PC-9 (cell line): ENCODE measurements at regions not wholly inside any gene's neighbourhood (a gene's known extent, or its start where the extent isn't known, plus 50 kb on each side); places are given as distances from the start of the nearest gene placed in this dataset.

Experiments used
- BruUV-seq: library from RNA; stranded (reverse); fragments of 400-500 nt; replicated peaks from 2 replicates; lab custom pipeline; 2021; lab: Mats Ljungman, UMichigan
- CTCF ChIA-PET: fragments of 300-600 bp; sonication (Branson Sonifier 250); formaldehyde crosslinking; loops from one replicate; lab custom pipeline; 2022; ENCODE audit warnings: antibody characterized with exemption; lab: Charles Lee
- POLR2A ChIA-PET: fragments of 300-600 bp; sonication (Branson Sonifier 250); formaldehyde crosslinking; loops from one replicate; lab custom pipeline; 2022; ENCODE audit warnings: antibody characterized with exemption; ENCODE audit not compliant: unreplicated experiment; lab: Charles Lee
- DNase-seq, 2 experiments: peaks; one replicate each; pipeline versions ENCODE4 v3.0.0 to v3.0.0-alpha.2; 2015 to 2022; ENCODE audit warnings: mixed read lengths in 1 of 2
- H2AFZ ChIP-seq: fragments of 200-600 bp; sonication (generic); 2 replicates; pipeline ENCODE4 v1.8.1; 2017; ENCODE audit warnings: antibody characterized with exemption
- H3F3A ChIP-seq: fragments of 200-600 bp; sonication (generic); 2 replicates; pipeline ENCODE4 v1.8.1; 2017; ENCODE audit warnings: antibody characterized with exemption, mild to moderate bottlenecking, low read depth; ENCODE audit not compliant: insufficient read depth
- H3K27ac ChIP-seq: fragments of 200-600 bp; sonication (generic); 2 replicates; pipeline ENCODE4 v1.6.1; 2016; ENCODE audit warnings: mixed run types
- H3K27me3 ChIP-seq: fragments of 200-600 bp; sonication (generic); 2 replicates; pipeline ENCODE4 v1.6.1; 2016; ENCODE audit warnings: low read depth, mixed run types; ENCODE audit not compliant: insufficient read depth
- H3K36me3 ChIP-seq: fragments of 200-600 bp; sonication (generic); 2 replicates; pipeline ENCODE4 v1.6.1; 2016; ENCODE audit warnings: low read depth, mixed run types
- H3K4me1 ChIP-seq: fragments of 200-600 bp; sonication (generic); replicated peaks from 2 replicates; pipeline ENCODE4 v1.6.1; 2016; ENCODE audit warnings: mixed run types; ENCODE audit not compliant: insufficient read depth
- H3K4me2 ChIP-seq: fragments of 200-600 bp; sonication (generic); 2 replicates; pipeline ENCODE4 v1.6.1; 2017; ENCODE audit warnings: mixed run types
- H3K4me3 ChIP-seq: fragments of 200-600 bp; sonication (generic); 2 replicates; pipeline ENCODE4 v1.6.1; 2016; ENCODE audit warnings: mixed run types
- H3K79me2 ChIP-seq: fragments of 200-600 bp; sonication (generic); 2 replicates; pipeline ENCODE4 v1.6.1; 2017; ENCODE audit warnings: low read depth, mixed run types
- H3K9me2 ChIP-seq: fragments of 200-600 bp; sonication (generic); 2 replicates; pipeline ENCODE4 v1.8.1; 2017; ENCODE audit warnings: mild to moderate bottlenecking; ENCODE audit not compliant: insufficient read depth
- H3K9me3 ChIP-seq: fragments of 200-600 bp; sonication (generic); 2 replicates; pipeline ENCODE4 v1.8.1; 2016; ENCODE audit warnings: low read depth; ENCODE audit not compliant: insufficient read depth
- H4K20me1 ChIP-seq: fragments of 200-600 bp; sonication (generic); 2 replicates; pipeline ENCODE4 v1.8.1; 2017; ENCODE audit not compliant: insufficient read depth
- CTCF ChIP-seq: fragments of 200-600 bp; sonication (generic); conservative IDR thresholded peaks from 2 replicates; pipeline ENCODE4 v1.6.1; 2017; ENCODE audit warnings: mixed run types, antibody characterized with exemption, mild to moderate bottlenecking, moderate library complexity
- EZH2 ChIP-seq: fragments of 200-600 bp; sonication (generic); IDR thresholded peaks from 2 replicates; pipeline ENCODE4 v1.8.0; 2017; ENCODE audit warnings: antibody characterized with exemption, low read depth
- intact Hi-C: fragments of 100-400 bp; cut with micrococcal nuclease; formaldehyde crosslinking; loops from one replicate; pipeline ENCODE4 v1.10.0; 2022; ENCODE audit not compliant: unreplicated experiment

- POLR2A ChIA-PET = interaction anchor here (0.6 to 1.0 kb wide), 5 partner anchors 17 to 761 kb away, joined by 3 to 5 read pairs (median 3); no protein-coding TSS in a partner anchor
- H3K9me3 ChIP-seq = peaks cover 6% of the 10 kb centered on the region; the same call in 1 of the 2 replicates
- no peaks in the 10 kb centered on the region for H4K20me1 ChIP-seq
- TSS peak; percentile 90 for BruUV-seq
- no peak for DNase-seq
- no peaks in the 10 kb centered on the region for H3K9me2 ChIP-seq
- CTCF ChIA-PET = interaction anchor here (1.3 kb wide), 1 partner anchor 16 kb away, joined by 3 read pairs; no protein-coding TSS in a partner anchor
- H3K27ac ChIP-seq = peak overlapping the region; percentile 89
- H3K79me2 ChIP-seq = no peaks in the 10 kb centered on the region
- intact Hi-C loops = loop anchor here (1.0 kb wide), 5 partner anchors 17 to 219 kb away; no protein-coding TSS in a partner anchor
- H3K4me2 ChIP-seq = peak overlapping the region; percentile 65
- peaks cover 17% of the 10 kb centered on the region; the same call in 1 of the 2 replicates for H3F3A ChIP-seq
- H3K4me3 ChIP-seq = no peak overlapping the region; the same call in 1 of the 2 replicates
- no peak for TF ChIP-seq CTCF
- no peak for TF ChIP-seq EZH2
- no peaks in the 10 kb centered on the region for H3K27me3 ChIP-seq
- H2AFZ ChIP-seq = no peak overlapping the region; the same call in 1 of the 2 replicates
- H3K4me1 ChIP-seq = peaks cover 28% of the 10 kb centered on the region
- H3K36me3 ChIP-seq = no peaks in the 10 kb centered on the region
Observed at GRCh38 chr11:69419662-69420395, 61.6 kb upstream of the LINC01488 start.

GRCh38 chr11:69422645-69423044 lies 58.8 kb upstream of the LINC01488 start:
- POLR2A ChIA-PET = no interaction called here
- H3K36me3 ChIP-seq = no peaks in the 10 kb centered on the region
- H3F3A ChIP-seq = peaks cover 22% of the 10 kb centered on the region; the same call in 1 of the 2 replicates
- H4K20me1 ChIP-seq = no peaks in the 10 kb centered on the region
- H3K4me1 ChIP-seq = peaks cover 36% of the 10 kb centered on the region
- H3K27ac ChIP-seq = no peak overlapping the region
- CTCF ChIA-PET = no interaction called here
- DNase-seq = no peak
- no peaks in the 10 kb centered on the region for H3K27me3 ChIP-seq
- BruUV-seq = no TSS peak
- TF ChIP-seq EZH2 (no peak), CTCF (no peak)
- no peak overlapping the region for H3K4me2 ChIP-seq
- no peak overlapping the region for H2AFZ ChIP-seq
- no peak overlapping the region for H3K4me3 ChIP-seq
- intact Hi-C loops = no loop called here
- peaks cover 6% of the 10 kb centered on the region; the same call in 1 of the 2 replicates for H3K9me3 ChIP-seq
- no peaks in the 10 kb centered on the region for H3K79me2 ChIP-seq
- H3K9me2 ChIP-seq = no peaks in the 10 kb centered on the region

DNA sequence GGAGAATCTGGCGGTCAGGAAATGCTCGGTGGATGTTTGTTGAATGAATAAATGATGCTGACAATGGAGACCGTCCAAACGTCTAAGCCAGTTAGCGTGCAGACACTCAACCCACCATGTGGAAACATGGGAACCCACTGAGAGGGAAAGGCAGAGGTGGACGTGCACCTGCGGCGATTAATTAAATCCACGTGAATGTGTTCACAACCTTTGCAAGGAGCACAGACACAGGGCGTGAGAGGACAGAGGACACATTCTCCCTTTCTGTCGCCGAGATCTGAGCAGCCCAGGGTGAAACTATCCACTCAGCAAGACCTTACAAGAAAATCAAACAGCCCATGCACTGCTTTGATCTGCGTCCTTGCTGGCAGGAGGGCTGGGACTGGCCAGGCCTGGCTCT lies 58.3 kb upstream of the LINC01488 start:
- BruUV-seq = no TSS peak
- no peaks in the 10 kb centered on the region for H3K9me2 ChIP-seq
- H3K4me2 ChIP-seq = no peak overlapping the region
- peaks cover 39% of the 10 kb centered on the region for H3K4me1 ChIP-seq
- no peaks in the 10 kb centered on the region for H3K27me3 ChIP-seq
- intact Hi-C loops = no loop called here
- H3F3A ChIP-seq = peaks cover 24% of the 10 kb centered on the region; the same call in 1 of the 2 replicates
- no peak overlapping the region for H3K4me3 ChIP-seq
- DNase-seq = no peak
- peaks cover 6% of the 10 kb centered on the region; the same call in 1 of the 2 replicates for H3K9me3 ChIP-seq
- H3K27ac ChIP-seq = no peak overlapping the region
- H2AFZ ChIP-seq = no peak overlapping the region
- no peaks in the 10 kb centered on the region for H3K79me2 ChIP-seq
- ChIA-PET CTCF (no interaction called here), POLR2A (no interaction called here)
- TF ChIP-seq EZH2 (no peak), CTCF (no peak)
- no peaks in the 10 kb centered on the region for H3K36me3 ChIP-seq
- H4K20me1 ChIP-seq = no peaks in the 10 kb centered on the region
